HUES64 (cell line): ENCODE measurements at regions not wholly inside any gene's neighbourhood (a gene's known extent, or its start where the extent isn't known, plus 50 kb on each side); places are given as distances from the start of the nearest gene placed in this dataset.

Experiments
- H3K27ac ChIP-seq: 2 replicates; pipeline ENCODE4 v1.7.0; 2013; ENCODE audit warnings: low read depth, low read length, inconsistent platforms
- H3K27me3 ChIP-seq: 2 replicates; pipeline ENCODE4 v1.6.1; 2013; ENCODE audit warnings: mild to moderate bottlenecking, low read length; ENCODE audit not compliant: insufficient read depth
- H3K36me3 ChIP-seq: 2 replicates; pipeline ENCODE4 v1.6.1; 2013; ENCODE audit warnings: mild to moderate bottlenecking, low read length; ENCODE audit not compliant: insufficient read depth
- H3K4me1 ChIP-seq: 2 replicates; pipeline ENCODE4 v1.6.1; 2013; ENCODE audit warnings: mild to moderate bottlenecking, low read length, moderate library complexity; ENCODE audit not compliant: insufficient read depth
- H3K4me3 ChIP-seq: 2 replicates; pipeline ENCODE4 v1.5.1; 2013; ENCODE audit warnings: mild to moderate bottlenecking, low read length, moderate library complexity
- H3K9ac ChIP-seq: 2 replicates; pipeline ENCODE4 v1.6.1; 2013; ENCODE audit warnings: mild to moderate bottlenecking, low read depth, low read length
- H3K9me3 ChIP-seq: 2 replicates; pipeline ENCODE4 v1.6.1; 2013; ENCODE audit warnings: low read depth, low read length; ENCODE audit not compliant: insufficient read depth
- WGBS: fragments of 150-250, 120-280 bp; methylation state at CpG from one replicate; pipeline ENCODE4 v1.1.7; 2013; ENCODE audit warnings: missing lambda C conversion rate; 5-methylcytosine and 5-hydroxymethylcytosine counted together

GRCh38 chr4:56741595-56741994, 60.5 kb upstream of the HOPX start:
- Histone ChIP-seq H3K4me3 (no peak overlapping the region), H3K4me1 (no peaks in the 10 kb centered on the region), H3K27me3 (no peaks in the 10 kb centered on the region), H3K27ac (no peak overlapping the region), H3K9me3 (no peaks in the 10 kb centered on the region), H3K9ac (no peak overlapping the region), H3K36me3 (no peaks in the 10 kb centered on the region)
- 83% methylated on average over 1 of the region's 1 CpG for WGBS

DNA sequence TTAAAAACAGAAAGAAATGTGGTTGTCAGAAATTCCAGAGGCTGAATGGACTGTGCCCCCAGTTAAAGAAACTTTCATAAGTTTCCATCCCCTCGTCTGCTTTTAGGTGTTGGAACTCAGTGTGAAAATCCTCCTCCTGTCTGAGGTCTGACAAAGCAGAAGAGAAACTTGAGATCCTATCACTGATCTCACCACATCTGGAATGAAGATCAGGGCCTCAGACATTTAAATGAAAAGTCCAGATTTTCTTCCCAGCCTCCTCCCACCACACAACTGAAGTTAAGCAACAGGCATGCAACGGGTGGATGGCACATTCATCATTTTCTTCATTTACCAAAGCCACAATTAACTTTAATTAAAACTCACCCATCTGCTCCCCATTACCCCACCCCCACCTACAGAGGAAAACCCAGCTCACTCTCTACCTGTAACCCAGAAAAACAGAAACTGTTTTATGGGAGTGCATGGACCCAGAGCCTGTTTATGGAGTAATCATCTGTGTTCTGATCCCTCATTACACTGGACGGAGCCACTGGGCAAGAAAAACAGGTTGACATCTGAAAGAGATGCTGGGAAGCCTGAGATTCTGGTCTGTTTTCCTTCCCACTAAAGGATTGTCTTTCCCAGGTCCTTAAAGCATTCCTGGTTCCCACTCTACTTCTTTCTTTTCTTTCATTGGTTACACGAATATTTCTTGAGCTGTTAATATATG, 58.1 kb upstream of the HOPX start:
- H3K36me3 ChIP-seq: no peaks in the 10 kb centered on the region

DNA sequence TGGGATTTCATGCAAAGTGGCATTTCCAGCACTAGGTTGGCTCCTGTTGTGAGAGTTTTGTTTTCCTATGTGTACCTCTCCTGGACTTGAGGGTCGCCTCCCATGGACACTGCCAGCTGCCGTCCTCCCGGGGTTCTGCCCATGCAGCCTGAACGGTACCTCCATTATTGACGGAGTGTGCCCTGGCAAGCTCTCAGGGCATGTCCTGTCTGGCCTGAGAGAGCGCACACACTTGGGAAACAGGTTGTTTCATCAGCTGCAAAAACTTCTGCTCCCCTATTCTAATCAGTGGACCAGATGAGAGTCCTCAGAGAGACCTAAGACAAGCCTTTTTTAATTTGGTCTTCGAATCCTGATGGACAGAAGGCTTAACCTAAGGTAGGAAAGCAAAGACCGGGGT, 56.6 kb upstream of the HOPX start:
- Histone ChIP-seq H3K4me1 (no peaks in the 10 kb centered on the region), H3K4me3 (no peak overlapping the region), H3K9me3 (no peaks in the 10 kb centered on the region), H3K9ac (no peak overlapping the region), H3K36me3 (no peaks in the 10 kb centered on the region), H3K27me3 (no peaks in the 10 kb centered on the region; the same call in 1 of the 2 replicates), H3K27ac (no peak overlapping the region)
- WGBS: 93% methylated on average over 8 of the region's 8 CpGs

More for the DNA sequence above, 58.1 kb upstream of the HOPX start:
- Histone ChIP-seq H3K27me3 (no peaks in the 10 kb centered on the region; the same call in 1 of the 2 replicates), H3K4me1 (no peaks in the 10 kb centered on the region), H3K4me3 (no peak overlapping the region), H3K9ac (no peak overlapping the region), H3K9me3 (no peaks in the 10 kb centered on the region), H3K27ac (no peak overlapping the region)
- WGBS: 76% methylated on average over 4 of the region's 4 CpGs

GRCh38 chr4:56733352-56733751, 52.3 kb upstream of the HOPX start:
- 99% methylated on average over 5 of the region's 5 CpGs for WGBS
- no peaks in the 10 kb centered on the region for H3K9me3 ChIP-seq

DNA sequence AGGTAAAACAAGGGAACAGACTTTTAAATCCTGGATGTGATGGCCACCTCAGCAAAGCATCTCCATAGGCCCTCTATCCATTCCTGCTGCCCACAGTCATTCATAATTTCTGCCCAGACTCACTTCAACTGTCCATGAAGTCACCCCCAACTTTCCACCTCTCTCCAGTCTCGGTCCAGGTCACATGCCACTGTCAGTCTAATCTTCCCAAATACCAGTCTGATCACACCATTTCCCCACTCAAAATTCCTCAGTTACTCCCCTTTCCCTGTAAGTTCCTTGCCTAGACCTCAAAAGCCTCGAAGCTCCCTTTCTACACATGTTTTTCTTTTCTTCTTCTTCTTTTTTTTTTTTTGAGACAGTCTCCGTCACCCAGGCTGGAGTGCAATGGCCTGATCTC, 51.2 kb upstream of the HOPX start:
- H3K9me3 ChIP-seq: no peaks in the 10 kb centered on the region
- H3K36me3 ChIP-seq: no peaks in the 10 kb centered on the region
- H3K4me3 ChIP-seq: no peak overlapping the region
- WGBS: 91% methylated on average over 3 of the region's 3 CpGs
- H3K27me3 ChIP-seq: no peaks in the 10 kb centered on the region; the same call in 1 of the 2 replicates
- H3K4me1 ChIP-seq: no peaks in the 10 kb centered on the region; the same call in 1 of the 2 replicates
- no peak overlapping the region for H3K27ac ChIP-seq
- no peak overlapping the region for H3K9ac ChIP-seq

More at GRCh38 chr4:56733352-56733751, 52.3 kb upstream of the HOPX start:
- H3K36me3 ChIP-seq: no peaks in the 10 kb centered on the region
- H3K4me1 ChIP-seq: no peaks in the 10 kb centered on the region; the same call in 1 of the 2 replicates
- no peaks in the 10 kb centered on the region; the same call in 1 of the 2 replicates for H3K27me3 ChIP-seq
- no peak overlapping the region for H3K9ac ChIP-seq
- no peak overlapping the region for H3K27ac ChIP-seq
- no peak overlapping the region for H3K4me3 ChIP-seq

DNA sequence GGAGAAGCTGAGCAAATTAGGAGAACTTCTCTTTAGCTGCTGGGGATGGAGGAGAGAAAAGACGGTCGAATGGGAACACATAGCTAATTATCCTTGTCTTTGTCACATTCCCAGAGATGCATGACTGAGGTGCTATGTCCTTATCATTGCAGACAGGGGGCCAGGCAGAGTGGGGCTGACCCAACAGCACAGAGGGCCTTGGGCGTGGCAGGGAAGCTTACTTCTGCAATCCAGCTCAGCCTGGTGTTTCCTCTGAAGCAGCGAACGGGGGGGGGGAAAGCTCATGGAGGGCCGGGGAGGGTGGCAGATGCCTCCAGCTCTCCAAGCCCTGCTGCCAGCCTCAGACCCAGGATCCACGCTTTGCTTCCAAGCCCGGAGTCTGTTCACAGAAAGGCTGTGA, 50.8 kb upstream of the HOPX start:
- Histone ChIP-seq H3K27ac (no peak overlapping the region), H3K27me3 (no peaks in the 10 kb centered on the region; the same call in 1 of the 2 replicates), H3K4me3 (no peak overlapping the region), H3K36me3 (no peaks in the 10 kb centered on the region), H3K9ac (no peak overlapping the region), H3K4me1 (no peaks in the 10 kb centered on the region; the same call in 1 of the 2 replicates), H3K9me3 (no peaks in the 10 kb centered on the region)
- WGBS: 73% methylated on average over 8 of the region's 8 CpGs
